AG10803 (cell line): ENCODE measurements at regions not wholly inside any gene's neighbourhood (a gene's known extent, or its start where the extent isn't known, plus 50 kb on each side); places are given as distances from the start of the nearest gene placed in this dataset.

ENCODE experiments used
- DNase-seq: peaks from one replicate; pipeline ENCODE4 v3.0.0; 2010; ENCODE audit warnings: low read depth
- H3K4me3 ChIP-seq: 2 replicates; pipeline ENCODE4 v1.5.1; 2011; ENCODE audit warnings: mild to moderate bottlenecking, low read length, control low read depth
- TF ChIP-seq, protein P1 (sequence below): conservative IDR thresholded peaks from 2 replicates; pipeline ENCODE4 v1.5.1; 2011; ENCODE audit warnings: mild to moderate bottlenecking, low read length, control low read depth, inconsistent platforms

GRCh38 chr16:9370061-9370491 lies 278.6 kb downstream of the HAPSTR1 start:
- no peak overlapping the region for H3K4me3 ChIP-seq
- TF ChIP-seq, protein P1, sequence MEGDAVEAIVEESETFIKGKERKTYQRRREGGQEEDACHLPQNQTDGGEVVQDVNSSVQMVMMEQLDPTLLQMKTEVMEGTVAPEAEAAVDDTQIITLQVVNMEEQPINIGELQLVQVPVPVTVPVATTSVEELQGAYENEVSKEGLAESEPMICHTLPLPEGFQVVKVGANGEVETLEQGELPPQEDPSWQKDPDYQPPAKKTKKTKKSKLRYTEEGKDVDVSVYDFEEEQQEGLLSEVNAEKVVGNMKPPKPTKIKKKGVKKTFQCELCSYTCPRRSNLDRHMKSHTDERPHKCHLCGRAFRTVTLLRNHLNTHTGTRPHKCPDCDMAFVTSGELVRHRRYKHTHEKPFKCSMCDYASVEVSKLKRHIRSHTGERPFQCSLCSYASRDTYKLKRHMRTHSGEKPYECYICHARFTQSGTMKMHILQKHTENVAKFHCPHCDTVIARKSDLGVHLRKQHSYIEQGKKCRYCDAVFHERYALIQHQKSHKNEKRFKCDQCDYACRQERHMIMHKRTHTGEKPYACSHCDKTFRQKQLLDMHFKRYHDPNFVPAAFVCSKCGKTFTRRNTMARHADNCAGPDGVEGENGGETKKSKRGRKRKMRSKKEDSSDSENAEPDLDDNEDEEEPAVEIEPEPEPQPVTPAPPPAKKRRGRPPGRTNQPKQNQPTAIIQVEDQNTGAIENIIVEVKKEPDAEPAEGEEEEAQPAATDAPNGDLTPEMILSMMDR = no peak
- DNase-seq = no peak

DNA sequence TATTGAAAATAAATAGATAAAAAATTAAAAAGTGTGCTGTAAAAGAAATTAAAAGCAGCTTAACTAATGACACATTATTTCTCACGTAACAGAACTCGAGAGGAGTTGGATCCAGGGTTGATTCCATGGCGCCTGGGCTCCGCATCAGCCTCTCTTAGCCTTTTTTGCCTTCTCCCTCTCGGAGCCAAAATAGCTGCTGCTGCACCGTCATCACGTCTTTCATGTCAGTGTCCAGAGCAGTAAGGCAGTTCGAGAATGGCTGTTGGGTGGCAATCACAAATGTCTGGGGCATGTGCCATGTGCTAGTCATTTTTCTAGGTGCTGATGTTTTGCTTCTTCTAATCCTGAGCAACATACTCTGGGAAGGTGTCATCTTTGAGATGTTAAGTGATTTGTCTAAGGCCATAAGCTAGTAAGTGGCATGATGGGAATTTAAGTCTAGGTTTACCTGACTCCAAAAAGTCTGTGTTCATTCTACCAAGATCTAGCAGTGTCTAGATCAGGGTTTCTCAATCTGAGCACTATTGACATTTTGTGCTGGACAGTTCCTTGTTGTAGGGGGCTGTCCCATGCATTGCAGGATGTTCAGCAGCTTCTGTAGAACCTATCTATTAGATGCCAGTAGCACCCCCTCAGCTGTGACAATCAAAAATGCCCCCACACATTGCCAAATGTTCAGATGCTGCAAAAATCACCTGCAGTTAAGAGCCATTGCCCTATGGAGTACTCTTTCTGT lies 280.4 kb downstream of the HAPSTR1 start:
- TF ChIP-seq, protein P1 = no peak
- H3K4me3 ChIP-seq = no peak overlapping the region
- no peak for DNase-seq

DNA sequence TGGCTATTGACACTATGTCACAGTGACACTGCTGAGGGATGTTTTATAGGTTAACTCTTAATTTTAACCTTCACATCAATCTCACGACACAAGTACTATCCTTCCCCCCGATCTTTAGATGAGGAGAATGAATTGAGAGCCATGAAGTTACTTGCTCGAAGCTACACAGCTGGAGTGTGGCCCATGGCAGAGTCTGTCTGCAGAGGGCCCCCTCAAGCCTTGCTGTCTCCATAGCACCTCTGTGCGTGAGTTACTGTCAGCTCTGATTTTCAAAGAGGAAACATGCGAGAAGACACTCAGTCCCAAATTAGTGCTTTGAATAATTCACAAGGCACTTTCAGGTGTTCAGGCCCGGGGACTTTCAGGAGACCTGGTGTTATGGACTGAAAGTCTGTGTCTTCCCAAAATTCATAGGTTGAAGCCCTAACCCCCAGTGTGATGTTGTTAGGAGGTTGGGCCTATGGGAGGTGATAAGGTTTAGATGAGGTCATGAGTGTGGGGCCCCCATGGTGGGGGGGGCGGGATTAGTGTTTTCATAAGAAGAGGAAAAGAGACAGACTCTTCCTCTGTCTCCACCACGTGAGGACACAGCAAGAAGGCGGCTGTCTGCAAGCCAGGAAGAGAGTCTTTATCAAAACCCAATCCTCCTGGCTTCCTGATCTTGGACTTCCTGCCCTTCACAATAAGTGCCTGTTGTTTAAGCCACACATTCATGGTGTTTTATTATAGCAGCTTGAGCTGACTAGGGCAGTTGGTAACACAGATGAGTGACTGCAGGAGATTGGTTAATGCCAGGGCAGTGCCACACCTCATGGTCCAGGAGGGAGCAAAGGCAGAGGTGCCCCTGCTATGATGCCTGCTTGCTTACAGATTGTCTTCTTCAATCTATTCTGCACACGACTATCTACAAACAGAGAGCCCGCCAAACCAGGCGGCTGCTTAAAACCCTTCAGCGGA lies 281.8 kb downstream of the HAPSTR1 start:
- no peak overlapping the region for H3K4me3 ChIP-seq
- TF ChIP-seq, protein P1 = no peak
- DNase-seq = no peak

- TF ChIP-seq, protein P1 = no peak
- no peak overlapping the region for H3K4me3 ChIP-seq
- DNase-seq = no peak
These were observed 282.6 kb downstream of the HAPSTR1 start for GRCh38 chr16:9374061-9374460.

DNA sequence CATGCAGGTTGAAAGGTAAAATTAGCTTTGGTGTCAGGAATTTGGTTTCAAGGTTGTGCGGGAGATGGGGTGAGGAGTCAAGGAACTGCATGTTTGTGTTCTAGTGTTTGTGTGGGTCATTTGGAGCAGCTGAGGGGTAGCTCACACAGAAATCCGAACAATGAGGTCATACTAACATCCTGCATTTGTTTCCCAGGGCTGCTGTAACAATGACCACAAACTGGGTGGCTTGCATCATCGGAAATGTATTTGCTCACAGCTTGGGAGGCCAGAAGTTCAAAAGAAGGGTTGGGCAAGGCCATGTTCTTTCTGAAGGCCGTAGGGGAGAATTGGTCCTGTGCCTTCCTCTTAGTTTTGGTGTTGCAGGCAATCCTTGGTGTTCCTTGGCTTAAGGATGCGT lies 287.4 kb downstream of the HAPSTR1 start:
- no peak overlapping the region for H3K4me3 ChIP-seq
- TF ChIP-seq, protein P1 = no peak
- DNase-seq = no peak

GRCh38 chr16:9380221-9380620 lies 288.8 kb downstream of the HAPSTR1 start:
- TF ChIP-seq, protein P1 = no peak
- no peak for DNase-seq
- no peak overlapping the region for H3K4me3 ChIP-seq
